ENCODE measurements at regions not wholly inside any gene's neighbourhood (a gene's known extent, or its start where the extent isn't known, plus 50 kb on each side); places are given as distances from the start of the nearest gene placed in this dataset.

DNA sequence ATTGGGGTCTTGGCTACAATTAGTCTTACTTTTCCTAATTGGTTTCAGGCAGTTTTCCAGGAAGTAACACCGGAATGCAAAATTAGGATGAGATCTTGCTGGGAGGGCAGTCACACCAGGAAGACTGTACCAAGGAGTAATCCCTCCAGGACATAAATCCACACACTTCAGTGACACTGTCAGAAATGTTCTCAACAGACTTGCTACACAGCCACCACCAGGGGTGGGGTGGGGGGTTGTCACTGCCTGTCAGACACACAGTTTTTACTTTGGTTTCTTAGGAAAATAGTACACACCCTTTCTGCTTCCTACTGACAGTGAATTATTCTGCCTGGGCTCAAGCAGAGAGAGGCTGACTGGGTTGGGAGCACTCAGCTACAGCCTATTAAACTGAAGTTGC lies 102.9 kb upstream of the CCDC196 start:
- Histone ChIP-seq H3K36me3 (ENCODE audit: control insufficient read depth in 4 of 4, insufficient read depth in 4 of 4, low read length in 4 of 4) (no peaks in the 10 kb centered on the region), H3K9ac (ENCODE audit: insufficient read depth in 1 of 2, low read length in 2 of 2) (no peak overlapping the region), H3K4me3 (no peak overlapping the region), H3K27ac (ENCODE audit: low read depth in 1 of 2, low read length in 1 of 2) (no peak overlapping the region), H3K27me3 (ENCODE audit: control insufficient read depth in 3 of 3, insufficient read depth in 3 of 3, low read length in 2 of 3) (no peaks in the 10 kb centered on the region), H3K4me1 (ENCODE audit: control insufficient read depth in 5 of 5, insufficient read depth in 5 of 5, low read length in 5 of 5) (peaks cover 0 to 9% (median 0%) of the 10 kb centered on the region in 5 donors), H3K9me3 (ENCODE audit: control insufficient read depth in 4 of 4, insufficient read depth in 3 of 4, low read length in 3 of 4) (no peaks in the 10 kb centered on the region)
- ATAC-seq (ENCODE audit: insufficient read depth, low FRiP score): no peak
- TF ChIP-seq, protein P1, sequence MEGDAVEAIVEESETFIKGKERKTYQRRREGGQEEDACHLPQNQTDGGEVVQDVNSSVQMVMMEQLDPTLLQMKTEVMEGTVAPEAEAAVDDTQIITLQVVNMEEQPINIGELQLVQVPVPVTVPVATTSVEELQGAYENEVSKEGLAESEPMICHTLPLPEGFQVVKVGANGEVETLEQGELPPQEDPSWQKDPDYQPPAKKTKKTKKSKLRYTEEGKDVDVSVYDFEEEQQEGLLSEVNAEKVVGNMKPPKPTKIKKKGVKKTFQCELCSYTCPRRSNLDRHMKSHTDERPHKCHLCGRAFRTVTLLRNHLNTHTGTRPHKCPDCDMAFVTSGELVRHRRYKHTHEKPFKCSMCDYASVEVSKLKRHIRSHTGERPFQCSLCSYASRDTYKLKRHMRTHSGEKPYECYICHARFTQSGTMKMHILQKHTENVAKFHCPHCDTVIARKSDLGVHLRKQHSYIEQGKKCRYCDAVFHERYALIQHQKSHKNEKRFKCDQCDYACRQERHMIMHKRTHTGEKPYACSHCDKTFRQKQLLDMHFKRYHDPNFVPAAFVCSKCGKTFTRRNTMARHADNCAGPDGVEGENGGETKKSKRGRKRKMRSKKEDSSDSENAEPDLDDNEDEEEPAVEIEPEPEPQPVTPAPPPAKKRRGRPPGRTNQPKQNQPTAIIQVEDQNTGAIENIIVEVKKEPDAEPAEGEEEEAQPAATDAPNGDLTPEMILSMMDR (IDR thresholded peaks at IDR 0.05; ENCODE audit: control extremely low read depth, extremely low read depth): no peak
- 67 to 71% methylated on average over 1 of the region's 1 CpG for WGBS, 2 donors
- no peak for DNase-seq

DNA sequence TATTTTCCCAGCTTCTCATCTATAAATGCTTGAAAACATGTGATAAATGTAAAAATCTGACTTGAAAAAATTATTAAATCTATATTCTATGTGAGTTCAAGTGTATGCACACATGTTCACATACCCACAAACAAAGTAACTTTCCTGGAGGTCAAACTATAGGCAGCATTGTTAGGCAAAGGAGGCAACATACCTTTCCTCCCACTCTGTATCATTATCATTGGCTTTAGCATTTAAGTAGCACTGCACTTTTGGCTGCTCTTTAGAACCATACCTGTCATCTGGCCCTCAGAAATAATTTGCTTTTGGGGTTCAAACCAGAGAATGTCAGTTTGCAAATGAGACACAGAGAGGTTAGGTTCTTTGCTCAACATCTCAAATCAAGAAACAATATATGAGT lies 102.4 kb upstream of the CCDC196 start:
- ATAC-seq (ENCODE audit: insufficient read depth, low FRiP score): no peak
- no peaks in the 10 kb centered on the region for H3K36me3 ChIP-seq (ENCODE audit: control insufficient read depth in 4 of 4, insufficient read depth in 4 of 4, low read length in 4 of 4)
- H3K4me1 ChIP-seq (ENCODE audit: control insufficient read depth in 5 of 5, insufficient read depth in 5 of 5, low read length in 5 of 5): peaks cover 0 to 9% (median 0%) of the 10 kb centered on the region in 5 donors
- no peak overlapping the region for H3K9ac ChIP-seq (ENCODE audit: insufficient read depth in 1 of 2, low read length in 2 of 2)
- H3K27me3 ChIP-seq (ENCODE audit: control insufficient read depth in 3 of 3, insufficient read depth in 3 of 3, low read length in 2 of 3): no peaks in the 10 kb centered on the region
- no peaks in the 10 kb centered on the region for H3K9me3 ChIP-seq (ENCODE audit: control insufficient read depth in 4 of 4, insufficient read depth in 3 of 4, low read length in 3 of 4)
- no peak overlapping the region for H3K4me3 ChIP-seq
- TF ChIP-seq, protein P1 (IDR thresholded peaks at IDR 0.05; ENCODE audit: control extremely low read depth, extremely low read depth): no peak
- no peak for DNase-seq
- no peak overlapping the region for H3K27ac ChIP-seq (ENCODE audit: low read depth in 1 of 2, low read length in 1 of 2)

DNA sequence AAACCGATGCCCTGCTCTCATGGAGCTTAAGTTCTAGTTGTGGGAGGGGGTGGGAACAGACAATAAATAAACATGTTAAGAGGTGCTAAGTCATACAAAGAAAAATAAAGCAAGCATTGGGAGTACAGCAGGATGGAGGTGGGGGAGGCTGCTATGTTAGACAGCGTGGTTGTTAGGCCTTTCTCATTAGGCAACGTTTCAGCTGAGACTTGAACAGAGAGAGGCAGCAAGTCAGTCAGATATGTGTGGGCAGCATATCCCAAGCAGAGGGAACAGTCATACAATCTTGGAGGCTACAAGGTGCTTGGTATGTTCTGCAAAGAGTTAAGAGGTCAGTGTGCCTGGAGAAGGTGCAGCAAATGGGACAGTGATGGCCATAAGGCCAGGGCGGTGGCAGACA lies 97.7 kb upstream of the CCDC196 start:
- TF ChIP-seq, protein P1 (IDR thresholded peaks at IDR 0.05; ENCODE audit: control extremely low read depth, extremely low read depth): no peak
- no peaks in the 10 kb centered on the region for H3K36me3 ChIP-seq (ENCODE audit: control insufficient read depth in 4 of 4, insufficient read depth in 4 of 4, low read length in 4 of 4)
- H3K9me3 ChIP-seq (ENCODE audit: control insufficient read depth in 4 of 4, insufficient read depth in 3 of 4, low read length in 3 of 4): no peaks in the 10 kb centered on the region
- no peak overlapping the region for H3K4me3 ChIP-seq
- peaks cover 0 to 3% (median 0%) of the 10 kb centered on the region in 3 donors for H3K27me3 ChIP-seq (ENCODE audit: control insufficient read depth in 3 of 3, insufficient read depth in 3 of 3, low read length in 2 of 3)
- no peak overlapping the region for H3K27ac ChIP-seq (ENCODE audit: low read depth in 1 of 2, low read length in 1 of 2)
- 87 to 94% methylated on average over 4 of the region's 4 CpGs for WGBS, 2 donors
- H3K9ac ChIP-seq (ENCODE audit: insufficient read depth in 1 of 2, low read length in 2 of 2): no peak overlapping the region
- no peak for DNase-seq
- H3K4me1 ChIP-seq (ENCODE audit: control insufficient read depth in 5 of 5, insufficient read depth in 5 of 5, low read length in 5 of 5): no peaks in the 10 kb centered on the region
- no peak for ATAC-seq (ENCODE audit: insufficient read depth, low FRiP score)

DNA sequence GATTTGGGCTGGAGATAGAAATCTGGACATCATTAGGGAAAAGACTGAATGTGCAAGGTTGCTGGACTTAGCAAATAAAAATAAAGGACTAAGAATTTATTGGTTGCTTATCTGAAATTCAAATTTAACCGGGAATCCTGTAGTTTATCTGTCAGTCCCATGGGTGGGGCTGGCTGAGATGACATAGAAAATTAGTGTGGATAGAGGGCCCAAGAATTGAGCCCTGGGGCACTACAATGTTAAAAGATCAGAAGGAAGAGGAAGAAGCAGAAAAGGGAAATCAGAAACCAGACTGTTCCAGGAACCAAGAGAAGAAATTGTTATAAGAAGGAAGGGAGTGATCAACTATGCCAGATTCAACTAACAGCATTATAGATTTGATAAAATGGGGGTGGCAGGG lies 96.7 kb upstream of the CCDC196 start:
- 93 to 95% methylated on average over 1 of the region's 1 CpG for WGBS, 2 donors

More for the DNA sequence above, 96.7 kb upstream of the CCDC196 start:
- no peaks in the 10 kb centered on the region for H3K36me3 ChIP-seq (ENCODE audit: control insufficient read depth in 4 of 4, insufficient read depth in 4 of 4, low read length in 4 of 4)
- no peaks in the 10 kb centered on the region for H3K9me3 ChIP-seq (ENCODE audit: control insufficient read depth in 4 of 4, insufficient read depth in 3 of 4, low read length in 3 of 4)
- no peaks in the 10 kb centered on the region for H3K4me1 ChIP-seq (ENCODE audit: control insufficient read depth in 5 of 5, insufficient read depth in 5 of 5, low read length in 5 of 5)
- no peak overlapping the region for H3K9ac ChIP-seq (ENCODE audit: insufficient read depth in 1 of 2, low read length in 2 of 2)
- no peak overlapping the region for H3K4me3 ChIP-seq
- H3K27me3 ChIP-seq (ENCODE audit: control insufficient read depth in 3 of 3, insufficient read depth in 3 of 3, low read length in 2 of 3): peaks cover 0 to 3% (median 0%) of the 10 kb centered on the region in 3 donors
- DNase-seq: no peak
- no peak for ATAC-seq (ENCODE audit: insufficient read depth, low FRiP score)
- TF ChIP-seq, protein P1 (IDR thresholded peaks at IDR 0.05; ENCODE audit: control extremely low read depth, extremely low read depth): no peak
- H3K27ac ChIP-seq (ENCODE audit: low read depth in 1 of 2, low read length in 1 of 2): no peak overlapping the region
